H9 (cell line): ENCODE measurements at regions not wholly inside any gene's neighbourhood (a gene's known extent, or its start where the extent isn't known, plus 50 kb on each side); places are given as distances from the start of the nearest gene placed in this dataset.

Experiments used
- DNase-seq: peaks from one replicate; pipeline ENCODE4 v3.0.0-alpha.2; 2017
- H2AFZ ChIP-seq: one replicate; pipeline ENCODE4 v1.6.1; 2013; ENCODE audit warnings: mild to moderate bottlenecking, low read length, control low read depth, moderate library complexity
- H2AK5ac ChIP-seq: 2 replicates; pipeline ENCODE4 v1.6.1; 2013; ENCODE audit warnings: low read length, control low read depth, mixed read lengths; ENCODE audit not compliant: insufficient read length
- H2BK120ac ChIP-seq: one replicate; pipeline ENCODE4 v1.6.1; 2013; ENCODE audit warnings: low read depth, mild to moderate bottlenecking, low read length, control low read depth, inconsistent platforms; ENCODE audit not compliant: poor library complexity, severe bottlenecking
- H2BK12ac ChIP-seq: 2 replicates; pipeline ENCODE4 v1.6.1; 2013; ENCODE audit warnings: low read length, control low read depth, mixed read lengths, low read depth; ENCODE audit not compliant: insufficient read length
- H2BK15ac ChIP-seq: 2 replicates; pipeline ENCODE4 v1.6.1; 2013; ENCODE audit warnings: low read depth, low read length, control low read depth
- H2BK20ac ChIP-seq: one replicate; pipeline ENCODE4 v1.6.1; 2013; ENCODE audit warnings: low read depth, mild to moderate bottlenecking, low read length, control low read depth, inconsistent platforms; ENCODE audit not compliant: poor library complexity, severe bottlenecking
- H2BK5ac ChIP-seq: 2 replicates; pipeline ENCODE4 v1.6.1; 2013; ENCODE audit warnings: low read length, control low read depth, mixed read lengths; ENCODE audit not compliant: insufficient read length
- H3K14ac ChIP-seq: 2 replicates; pipeline ENCODE4 v1.6.1; 2013; ENCODE audit warnings: low read length, control low read depth; ENCODE audit not compliant: insufficient read depth
- H3K18ac ChIP-seq: 2 replicates; pipeline ENCODE4 v1.6.1; 2013; ENCODE audit warnings: low read depth, mild to moderate bottlenecking, mixed read lengths, low read length, control low read depth; ENCODE audit not compliant: insufficient read length
- H3K23ac ChIP-seq: 2 replicates; pipeline ENCODE4 v1.6.1; 2013; ENCODE audit warnings: low read length, control low read depth, mixed read lengths, low read depth; ENCODE audit not compliant: insufficient read length
- H3K23me2 ChIP-seq: 2 replicates; pipeline ENCODE4 v1.6.1; 2013; ENCODE audit warnings: low read depth, mild to moderate bottlenecking, mixed read lengths, low read length, control low read depth; ENCODE audit not compliant: insufficient read length, poor library complexity, severe bottlenecking
- H3K27ac ChIP-seq: 2 replicates; pipeline ENCODE4 v1.5.1; 2013; ENCODE audit warnings: low read length, control low read depth, mixed read lengths, low read depth; ENCODE audit not compliant: insufficient read length
- H3K27me3 ChIP-seq: 2 replicates; pipeline ENCODE4 v1.6.1; 2013; ENCODE audit warnings: low read length, control low read depth, inconsistent platforms; ENCODE audit not compliant: insufficient read depth
- H3K4ac ChIP-seq: 2 replicates; pipeline ENCODE4 v1.6.1; 2013; ENCODE audit warnings: low read depth, mild to moderate bottlenecking, control low read depth, inconsistent platforms, low read length, moderate library complexity
- H3K4me1 ChIP-seq: 2 replicates; pipeline ENCODE4 v1.6.1; 2013; ENCODE audit warnings: low read length, control low read depth, inconsistent platforms; ENCODE audit not compliant: insufficient read depth
- H3K4me2 ChIP-seq: 2 replicates; pipeline ENCODE4 v1.6.1; 2013; ENCODE audit warnings: low read length, control low read depth, mixed read lengths; ENCODE audit not compliant: insufficient read length, insufficient read depth
- H3K56ac ChIP-seq: 2 replicates; pipeline ENCODE4 v1.6.1; 2013; ENCODE audit warnings: low read depth, mild to moderate bottlenecking, mixed read lengths, low read length, control low read depth; ENCODE audit not compliant: insufficient read length
- H3K79me1 ChIP-seq: 2 replicates; pipeline ENCODE4 v1.6.1; 2013; ENCODE audit warnings: low read depth, mild to moderate bottlenecking, moderate library complexity, low read length, control low read depth, inconsistent platforms; ENCODE audit not compliant: insufficient read depth, poor library complexity, severe bottlenecking
- H3K79me2 ChIP-seq: 2 replicates; pipeline ENCODE4 v1.6.1; 2013; ENCODE audit warnings: low read length, control low read depth, inconsistent platforms; ENCODE audit not compliant: insufficient read depth
- H3K9ac ChIP-seq: 2 replicates; pipeline ENCODE4 v1.6.1; 2013; ENCODE audit warnings: low read length, control low read depth, mixed read lengths; ENCODE audit not compliant: insufficient read length; ENCODE audit errors: extremely low read depth
- H3K9me3 ChIP-seq: one replicate; pipeline ENCODE4 v1.6.1; 2013; ENCODE audit warnings: low read depth, low read length, inconsistent platforms; ENCODE audit not compliant: control insufficient read depth
- H3T11ph ChIP-seq: one replicate; pipeline ENCODE4 v1.6.1; 2013; ENCODE audit warnings: mild to moderate bottlenecking, low read length, control low read depth, inconsistent platforms
- H4K20me1 ChIP-seq: one replicate; pipeline ENCODE4 v1.6.1; 2013; ENCODE audit not compliant: control insufficient read depth, insufficient read length, insufficient read depth
- H4K5ac ChIP-seq: 2 replicates; pipeline ENCODE4 v1.6.1; 2013; ENCODE audit warnings: low read depth, mild to moderate bottlenecking, mixed read lengths, low read length, control low read depth; ENCODE audit not compliant: insufficient read length
- H4K8ac ChIP-seq: replicated peaks from 2 replicates; pipeline ENCODE4 v1.6.1; 2013; ENCODE audit warnings: low read length, control low read depth, mixed read lengths, low read depth; ENCODE audit not compliant: insufficient read length
- H4K91ac ChIP-seq: 2 replicates; pipeline ENCODE4 v1.6.1; 2013; ENCODE audit warnings: low read depth, mild to moderate bottlenecking, moderate library complexity, mixed read lengths, low read length, control low read depth; ENCODE audit not compliant: insufficient read length
- H3K27ac Mint-ChIP-seq, 3 experiments: 2 replicates in 2 of 3; 3 replicates in 1 of 3; pipeline ENCODE4 v1.8.0; 2020 to 2021; ENCODE audit warnings: mixed read lengths in 3 of 3, mild to moderate bottlenecking in 1 of 3, moderate library complexity in 1 of 3
- H3K27me3 Mint-ChIP-seq: 2 replicates; pipeline ENCODE4 v1.8.0; 2021; ENCODE audit warnings: low read depth, mild to moderate bottlenecking, moderate library complexity, mixed read lengths
- H3K36me3 Mint-ChIP-seq, 3 experiments: 2 replicates in 2 of 3; 3 replicates in 1 of 3; pipeline ENCODE4 v1.8.0; 2020 to 2021; ENCODE audit warnings: low read depth in 3 of 3, mixed read lengths in 3 of 3; ENCODE audit not compliant: insufficient read depth in 1 of 3
- H3K4me1 Mint-ChIP-seq, 2 experiments: 2 replicates each; pipeline ENCODE4 v1.8.0; 2020; ENCODE audit warnings: mixed read lengths in 2 of 2
- H3K4me3 Mint-ChIP-seq, 2 experiments: 2 replicates in 1 of 2; 3 replicates in 1 of 2; pipeline ENCODE4 v1.8.0; 2020 to 2021; ENCODE audit warnings: mild to moderate bottlenecking in 2 of 2, mixed read lengths in 2 of 2, moderate library complexity in 1 of 2
- H3K9me3 Mint-ChIP-seq, 2 experiments: 2 replicates in 1 of 2; 3 replicates in 1 of 2; pipeline ENCODE4 v1.8.0; 2020; ENCODE audit warnings: mild to moderate bottlenecking in 2 of 2, mixed read lengths in 2 of 2, moderate library complexity in 1 of 2
- CTCF ChIP-seq: fragments of 200-600 bp; sonication (generic); conservative IDR thresholded peaks from 3 replicates; pipeline ENCODE4 v1.8.0; 2021; ENCODE audit warnings: antibody characterized with exemption, mild to moderate bottlenecking
- WGBS: extraction: QIAGEN DNeasy Blood & Tissue Kit; methylation state at CpG from one replicate; pipeline ENCODE4 v1.1.7; 2013; ENCODE audit warnings: missing lambda C conversion rate, low lambda C conversion rate, mixed read lengths; ENCODE audit not compliant: insufficient read length; ENCODE audit errors: extremely low coverage; 5-methylcytosine and 5-hydroxymethylcytosine counted together

GRCh38 chr6:47135772-47136171 is 93.6 kb upstream of the ADGRF1 start:
- H3K9me3 Mint-ChIP-seq = no peaks in the 10 kb centered on the region
- no peak overlapping the region for H2AFZ ChIP-seq
- H4K20me1 ChIP-seq = no peaks in the 10 kb centered on the region
- DNase-seq = no peak
- no peak overlapping the region for H2BK20ac ChIP-seq
- no CpG with 5 or more reads among the region's 3 CpGs for WGBS
- no peak overlapping the region for H3K27ac ChIP-seq
- H3K4me1 ChIP-seq = peaks cover 7% of the 10 kb centered on the region
- H3K23ac ChIP-seq = no peak overlapping the region
- H3K23me2 ChIP-seq = no peaks in the 10 kb centered on the region
- no peak overlapping the region for H3K4me3 Mint-ChIP-seq
- no peak overlapping the region for H3K4me2 ChIP-seq
- H3K36me3 Mint-ChIP-seq = no peaks in the 10 kb centered on the region
- peaks cover 51 to 54% of the 10 kb centered on the region in 2 experiments for H3K4me1 Mint-ChIP-seq
- no peak overlapping the region for H3K18ac ChIP-seq
- H2BK15ac ChIP-seq = no peak overlapping the region
- H3K79me1 ChIP-seq = no peaks in the 10 kb centered on the region
- H4K8ac ChIP-seq = no peak overlapping the region
- no peak overlapping the region for H3K27ac Mint-ChIP-seq
- no peak overlapping the region for H3T11ph ChIP-seq
- H3K9ac ChIP-seq = no peak overlapping the region
- H2BK120ac ChIP-seq = no peak overlapping the region
- H3K4ac ChIP-seq = no peak overlapping the region
- no peak overlapping the region for H2AK5ac ChIP-seq
- H3K79me2 ChIP-seq = no peaks in the 10 kb centered on the region
- H3K56ac ChIP-seq = no peak overlapping the region
- no peak for TF ChIP-seq CTCF
- H2BK12ac ChIP-seq = no peak overlapping the region
- H3K9me3 ChIP-seq = no peaks in the 10 kb centered on the region
- no peak overlapping the region for H3K14ac ChIP-seq
- H3K27me3 Mint-ChIP-seq = no peaks in the 10 kb centered on the region
- no peak overlapping the region for H4K5ac ChIP-seq
- no peaks in the 10 kb centered on the region for H3K27me3 ChIP-seq
- no peak overlapping the region for H4K91ac ChIP-seq
- no peak overlapping the region for H2BK5ac ChIP-seq
